PC-3 (cell line): ENCODE measurements at regions not wholly inside any gene's neighbourhood (a gene's known extent, or its start where the extent isn't known, plus 50 kb on each side); places are given as distances from the start of the nearest gene placed in this dataset.

ENCODE experiments used
- EZH2 ChIP-seq: fragments of 300-600 bp; sonication (generic); IDR thresholded peaks from one replicate; pipeline ENCODE4 v1.6.1; 2017; ENCODE audit warnings: antibody characterized with exemption, mild to moderate bottlenecking, low read length; ENCODE audit not compliant: unreplicated experiment
- EZH2phosphoT487 ChIP-seq: fragments of 300-600 bp; sonication (generic); IDR thresholded peaks from 2 replicates; pipeline ENCODE4 v1.6.1; 2018; ENCODE audit warnings: mild to moderate bottlenecking, antibody characterized with exemption, low read length, borderline replicate concordance
- TF ChIP-seq, protein P1 (sequence below): fragments of 300-600 bp; sonication (generic); conservative IDR thresholded peaks from 2 replicates; pipeline ENCODE4 v1.5.1; 2017; ENCODE audit warnings: antibody characterized with exemption, low read depth, mild to moderate bottlenecking, low read length

DNA sequence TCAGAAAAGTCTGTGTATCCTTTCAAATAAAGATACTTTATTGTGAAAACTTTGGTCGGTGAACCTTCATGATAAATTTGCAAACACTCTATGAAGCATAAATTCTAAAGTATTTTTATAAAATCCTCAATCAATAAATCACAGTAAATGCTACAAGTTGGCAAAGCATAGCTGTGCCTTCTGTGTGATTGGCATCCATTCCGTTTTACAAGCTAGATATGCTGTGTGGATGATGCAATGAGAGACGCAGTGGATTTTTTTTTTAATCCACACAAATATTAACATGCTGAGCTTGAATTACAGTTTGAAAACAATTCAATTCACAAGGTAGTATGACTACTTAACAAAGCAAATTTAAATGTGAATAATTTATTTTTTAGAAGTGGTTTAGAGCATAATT is 937.2 kb downstream of the ZPLD1 start:
- TF ChIP-seq, protein P1, sequence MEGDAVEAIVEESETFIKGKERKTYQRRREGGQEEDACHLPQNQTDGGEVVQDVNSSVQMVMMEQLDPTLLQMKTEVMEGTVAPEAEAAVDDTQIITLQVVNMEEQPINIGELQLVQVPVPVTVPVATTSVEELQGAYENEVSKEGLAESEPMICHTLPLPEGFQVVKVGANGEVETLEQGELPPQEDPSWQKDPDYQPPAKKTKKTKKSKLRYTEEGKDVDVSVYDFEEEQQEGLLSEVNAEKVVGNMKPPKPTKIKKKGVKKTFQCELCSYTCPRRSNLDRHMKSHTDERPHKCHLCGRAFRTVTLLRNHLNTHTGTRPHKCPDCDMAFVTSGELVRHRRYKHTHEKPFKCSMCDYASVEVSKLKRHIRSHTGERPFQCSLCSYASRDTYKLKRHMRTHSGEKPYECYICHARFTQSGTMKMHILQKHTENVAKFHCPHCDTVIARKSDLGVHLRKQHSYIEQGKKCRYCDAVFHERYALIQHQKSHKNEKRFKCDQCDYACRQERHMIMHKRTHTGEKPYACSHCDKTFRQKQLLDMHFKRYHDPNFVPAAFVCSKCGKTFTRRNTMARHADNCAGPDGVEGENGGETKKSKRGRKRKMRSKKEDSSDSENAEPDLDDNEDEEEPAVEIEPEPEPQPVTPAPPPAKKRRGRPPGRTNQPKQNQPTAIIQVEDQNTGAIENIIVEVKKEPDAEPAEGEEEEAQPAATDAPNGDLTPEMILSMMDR = no peak
- TF ChIP-seq EZH2phosphoT487 (no peak), EZH2 (no peak)
